ENCODE measurements at regions not wholly inside any gene's neighbourhood (a gene's known extent, or its start where the extent isn't known, plus 50 kb on each side); places are given as distances from the start of the nearest gene placed in this dataset.

DNA sequence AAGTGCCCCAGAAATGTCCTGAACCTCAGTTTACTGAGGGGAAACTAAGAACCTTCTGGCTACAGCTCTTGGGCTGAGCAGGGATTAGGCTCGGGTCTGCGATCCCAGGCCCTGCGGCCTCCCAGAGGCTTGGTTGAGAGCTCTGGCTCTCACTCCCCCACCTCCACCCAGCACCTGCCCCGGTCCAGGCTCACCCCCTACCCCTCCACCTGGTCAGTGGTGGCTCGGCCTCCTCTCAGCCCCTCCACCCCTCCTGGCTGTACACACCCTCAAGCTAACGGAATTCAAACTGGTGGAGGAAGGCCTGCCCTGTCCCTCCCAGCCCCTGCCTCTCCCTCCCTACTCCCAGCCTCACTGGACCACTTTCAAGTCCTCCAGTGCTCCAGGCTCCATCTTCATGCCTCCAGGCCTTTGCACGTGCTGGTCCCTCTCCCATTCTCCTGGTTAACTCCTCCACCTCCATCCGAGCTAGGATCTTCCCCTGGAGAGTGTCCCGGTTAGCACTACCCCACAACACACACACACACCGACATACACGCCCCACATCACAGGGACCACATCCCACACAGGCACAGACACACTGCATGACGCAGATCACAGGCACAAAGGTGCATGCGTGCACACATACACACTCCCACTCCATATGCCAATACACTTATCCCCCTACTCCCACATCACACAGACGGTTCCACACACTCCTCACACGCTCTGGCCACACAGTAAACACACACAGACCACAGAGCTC is 130.9 kb downstream of the C9orf50 start:
- peak; percentile 31 to 41 for DNase-seq (ENCODE audit: low read depth in 2 of 2)

DNA sequence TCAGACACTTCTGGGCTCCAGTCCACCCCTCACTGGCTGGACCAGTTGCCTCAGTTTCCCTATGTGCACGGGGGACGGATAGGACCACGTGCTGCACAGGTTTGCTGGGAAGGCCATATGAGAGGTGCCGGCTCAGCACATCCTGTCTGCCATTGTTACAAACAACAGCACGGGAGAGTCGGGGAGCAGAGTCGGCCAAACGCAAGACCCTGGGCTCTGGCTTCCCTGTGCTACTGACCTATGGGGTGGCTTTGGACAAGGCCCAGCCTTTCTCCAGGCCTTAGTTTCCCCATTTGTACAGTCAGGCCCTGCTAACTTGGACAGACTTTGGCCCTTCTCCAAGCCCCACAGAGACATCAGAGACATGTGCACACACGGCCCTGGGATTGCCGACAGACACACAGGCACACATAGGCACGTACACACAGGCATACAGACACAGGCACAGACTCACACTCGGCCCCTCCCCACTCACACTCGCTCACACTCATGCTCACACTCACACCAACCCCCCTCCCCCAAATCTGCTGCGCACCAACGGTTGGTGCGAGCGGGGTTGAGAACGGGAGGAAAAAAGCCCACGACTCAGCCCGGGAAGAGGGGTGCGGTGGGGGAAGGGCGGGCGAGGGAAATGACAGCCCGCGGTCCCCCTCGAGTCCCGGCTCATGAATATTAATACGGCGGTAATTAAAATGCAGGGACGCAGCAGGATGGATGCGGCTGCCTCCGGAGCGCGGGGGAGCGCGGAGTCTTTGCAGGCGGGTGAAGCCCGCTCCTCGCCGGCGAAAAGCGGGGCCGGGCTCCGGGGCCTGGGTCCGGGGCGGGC is 133.0 kb downstream of the C9orf50 start:
- peak; percentile 59 to 85 for DNase-seq (ENCODE audit: low read depth in 2 of 2)

DNA sequence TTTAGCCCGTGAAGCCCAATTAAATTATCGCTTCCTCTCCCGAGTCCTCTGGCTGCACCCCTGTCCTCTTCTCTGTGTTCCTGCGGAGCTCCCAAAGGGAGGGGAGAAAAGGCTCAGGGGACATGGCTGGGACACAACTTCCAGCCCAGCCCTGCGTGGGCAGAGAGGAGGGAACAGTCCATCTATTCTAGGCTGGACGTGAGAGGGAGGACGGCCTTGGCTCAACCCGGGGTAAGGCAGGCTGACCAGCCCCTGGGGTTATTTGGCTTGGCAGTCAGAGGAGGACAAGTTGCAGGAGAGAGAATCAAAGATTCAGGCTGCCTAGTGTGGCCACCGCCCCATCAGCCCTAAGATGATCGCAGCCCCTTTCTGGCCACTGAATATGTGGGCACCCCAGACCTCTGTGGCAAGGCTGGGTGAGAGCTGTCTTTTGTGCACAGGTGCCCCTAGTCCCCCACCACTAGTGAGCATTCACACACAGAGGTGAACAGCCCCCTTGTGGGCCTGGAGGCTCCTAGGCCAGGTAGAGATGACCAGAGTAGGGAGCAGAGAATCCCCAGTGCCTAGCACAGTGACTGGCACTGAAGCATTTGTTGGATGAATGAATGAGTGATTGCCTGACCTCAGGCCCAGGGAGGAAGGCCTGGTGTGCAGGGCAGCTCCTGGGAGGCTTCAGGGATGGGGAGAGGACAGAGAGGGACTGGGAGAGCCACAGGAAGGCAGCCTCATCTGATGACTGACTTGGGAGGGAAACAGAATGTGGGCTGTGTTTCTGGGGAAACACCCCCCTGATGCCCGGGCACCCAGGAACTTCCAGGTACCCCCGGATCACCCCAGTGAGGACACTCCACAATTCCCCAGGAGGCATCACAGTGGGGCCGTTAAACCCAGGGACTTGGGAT is 133.9 kb downstream of the C9orf50 start:
- no peak for DNase-seq (ENCODE audit: low read depth in 2 of 2)

DNA sequence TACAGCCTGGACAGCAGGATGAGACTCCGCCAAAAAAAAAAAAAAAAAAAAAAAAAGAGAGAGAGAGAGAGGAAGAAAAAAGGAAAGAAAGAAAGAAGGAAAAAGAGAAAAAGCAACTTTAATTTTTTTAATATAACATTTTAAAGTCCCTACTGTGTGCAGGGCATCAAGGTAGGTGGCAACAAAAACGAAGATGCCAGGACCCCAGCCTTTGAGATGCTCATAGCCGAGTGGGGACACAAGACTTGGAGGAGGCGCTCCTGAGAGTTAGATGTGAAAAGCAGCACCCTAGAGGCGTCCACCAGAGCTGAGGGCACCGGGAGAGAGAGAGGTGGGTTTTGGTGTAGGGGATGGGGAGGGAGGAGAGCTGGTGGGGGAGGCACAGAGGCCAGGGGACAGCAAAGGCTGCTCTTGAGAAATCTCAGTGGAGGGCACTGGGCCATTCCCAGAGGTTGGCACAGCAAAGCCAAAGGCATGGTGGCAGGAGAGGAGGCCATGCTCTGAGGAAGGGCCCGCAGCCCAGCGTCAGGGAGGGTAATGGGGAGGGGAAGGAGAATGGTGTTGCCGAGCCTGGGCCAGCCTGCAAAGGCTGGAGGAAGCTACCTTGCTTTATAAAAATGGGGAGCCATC is 135.6 kb downstream of the C9orf50 start:
- no peak for DNase-seq (ENCODE audit: low read depth in 2 of 2)

DNA sequence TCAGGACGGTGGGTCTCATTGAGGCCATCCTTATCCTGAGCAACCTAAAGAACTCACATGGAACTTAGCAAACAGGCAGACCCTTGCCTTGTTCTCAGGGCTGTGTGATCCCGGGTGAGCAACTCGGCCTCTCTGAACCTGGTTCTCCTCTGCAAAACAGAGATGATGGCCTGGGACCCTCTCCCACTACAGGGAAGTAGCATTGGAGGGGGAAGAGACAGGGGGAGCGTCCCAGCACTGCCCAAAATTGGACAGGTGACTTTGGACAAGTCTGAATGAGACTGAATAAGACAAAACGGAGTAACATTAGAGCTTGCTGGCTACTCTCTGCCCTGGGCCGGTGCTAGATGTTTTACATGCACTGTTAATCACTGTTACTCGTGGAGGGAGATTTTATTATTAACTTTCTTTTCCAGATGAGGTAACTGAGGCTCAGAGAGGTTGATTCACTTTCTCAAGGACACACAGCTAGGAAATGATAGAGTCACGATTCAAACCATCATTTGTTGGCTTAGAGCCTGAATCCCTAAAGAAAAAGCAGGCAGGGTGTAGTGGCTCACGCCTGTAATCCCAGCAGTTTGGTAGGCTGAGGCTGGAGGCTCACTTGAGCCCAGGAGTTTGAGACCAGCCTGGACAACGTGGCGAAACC is 136.4 kb downstream of the C9orf50 start:
- DNase-seq (ENCODE audit: low read depth in 2 of 2): no peak

DNA sequence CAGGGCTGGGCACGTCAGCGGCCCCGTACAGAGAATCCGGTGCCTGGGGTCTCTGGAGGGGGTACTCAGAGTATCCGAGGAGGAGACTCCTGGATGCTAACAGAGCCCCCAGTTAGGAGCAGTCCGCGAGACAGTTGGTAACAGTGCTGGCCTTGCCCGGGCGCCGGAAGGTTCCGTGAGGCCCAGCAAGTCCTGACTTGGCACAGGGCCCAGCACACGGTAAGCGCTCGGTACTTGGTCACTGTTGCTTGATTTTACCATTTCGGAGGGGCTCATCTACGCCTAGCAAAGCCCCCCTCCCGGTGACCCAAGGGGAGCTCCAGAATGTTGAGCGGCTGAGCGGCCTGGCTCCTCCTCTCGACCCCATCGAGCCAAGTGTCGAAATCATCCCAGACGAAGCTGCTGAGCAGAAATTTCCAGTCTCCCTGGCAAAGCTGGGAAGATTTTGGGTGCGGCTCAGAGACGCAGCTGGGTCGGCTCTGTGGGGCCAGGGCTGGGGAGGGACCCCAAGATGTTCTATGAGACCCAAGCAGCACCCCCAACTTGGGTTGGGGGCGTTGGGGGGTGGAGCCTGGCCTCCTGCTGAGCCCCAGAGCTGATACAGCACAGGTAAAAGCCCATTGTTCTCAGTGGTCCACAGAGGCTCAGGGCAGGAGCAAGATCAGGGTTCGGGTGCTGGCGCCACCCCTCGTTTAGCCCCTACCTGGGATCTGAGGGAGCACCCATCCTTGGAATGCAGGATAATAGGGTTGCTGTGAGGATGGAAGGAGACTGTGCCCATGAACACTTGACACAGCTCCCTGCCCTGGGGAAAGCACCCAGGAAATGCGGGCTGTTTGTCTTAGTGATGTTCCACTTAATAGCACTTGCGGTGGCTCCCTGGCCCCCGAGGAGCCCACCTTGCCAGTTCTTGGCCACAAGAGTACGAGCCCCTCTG is 137.2 kb downstream of the C9orf50 start:
- peak; percentile 61 to 81 for DNase-seq (ENCODE audit: low read depth in 2 of 2)

DNA sequence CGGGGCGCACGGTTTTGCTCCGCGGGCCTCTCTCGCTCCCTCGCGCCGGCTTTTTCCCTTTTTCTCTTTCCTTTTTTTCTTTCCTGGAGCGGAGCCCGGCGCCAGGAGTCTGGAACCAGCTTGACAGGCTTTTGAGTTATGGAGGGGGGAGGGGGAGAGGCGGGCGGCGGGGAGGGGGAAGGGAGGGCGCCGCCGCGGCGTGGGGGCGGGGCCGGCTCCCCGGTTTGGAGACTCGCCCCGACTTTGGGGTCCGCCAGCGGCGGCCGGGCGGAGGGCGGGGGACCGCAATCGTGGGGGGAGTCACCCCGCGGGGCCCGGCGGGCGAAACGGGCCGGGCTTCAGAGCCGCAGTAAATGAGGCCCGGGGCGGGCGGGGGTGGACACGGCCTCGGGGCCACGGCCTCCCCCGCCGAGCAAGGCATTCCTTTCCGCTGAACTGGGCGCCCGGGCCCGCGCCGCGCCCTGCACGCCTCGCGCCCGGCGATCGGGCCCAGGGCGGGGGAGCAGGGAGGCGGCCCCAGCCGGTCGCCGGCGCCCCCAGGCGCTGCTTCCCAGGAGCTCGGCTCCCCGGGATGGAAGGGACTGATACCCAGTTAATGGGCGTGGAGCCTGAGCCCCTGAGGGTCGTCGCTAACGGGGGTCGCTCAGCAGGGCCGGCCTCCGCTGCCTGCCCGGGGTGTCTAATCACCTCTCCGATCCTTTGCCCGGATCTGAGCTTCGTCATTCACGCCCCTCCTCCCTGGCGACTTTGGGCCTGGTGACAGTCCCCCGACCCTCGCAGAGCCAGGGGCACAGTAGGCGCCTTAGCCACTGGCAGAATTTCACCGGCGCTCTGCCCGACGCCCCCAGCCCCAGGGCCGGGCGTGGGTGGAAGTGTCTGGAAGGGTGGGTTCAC is 138.1 kb downstream of the C9orf50 start:
- DNase-seq (ENCODE audit: low read depth in 2 of 2): peak; percentile 72 to 92

DNA sequence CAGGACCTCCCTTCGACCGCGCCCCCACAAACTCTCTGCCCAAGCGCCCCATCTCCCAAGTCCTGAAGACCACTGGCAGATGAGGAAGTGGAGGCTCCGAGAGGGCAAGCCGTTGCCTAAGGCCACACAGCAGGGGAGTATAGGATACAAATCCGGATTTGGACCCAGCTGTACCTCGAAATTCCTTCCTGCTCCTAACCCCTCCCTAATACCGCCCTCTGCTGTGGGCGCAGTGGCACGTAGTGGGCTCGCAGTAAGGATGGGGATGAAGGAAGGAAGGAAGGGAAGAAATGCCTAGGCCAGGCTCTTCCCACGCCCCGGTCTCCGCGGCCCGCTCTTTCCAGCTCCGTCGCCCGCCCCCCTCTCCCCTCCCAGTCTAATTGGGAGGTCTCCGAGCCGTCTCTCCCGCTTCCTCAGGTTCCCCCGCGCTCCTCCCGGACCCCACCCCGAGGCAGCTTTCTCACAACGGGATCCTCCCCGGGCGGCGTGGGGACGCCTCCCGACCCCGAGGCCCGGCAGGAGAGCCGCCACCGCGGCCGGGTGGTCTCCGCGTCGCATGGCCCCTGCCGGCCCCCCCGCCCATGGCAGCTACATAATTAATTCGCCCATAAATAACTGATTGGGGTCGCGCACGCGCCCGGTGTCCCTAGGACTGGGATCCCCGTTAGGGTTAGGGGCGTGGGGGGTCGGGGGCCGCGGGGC is 138.9 kb downstream of the C9orf50 start:
- DNase-seq (ENCODE audit: low read depth in 2 of 2): peak; percentile 31 to 51

DNA sequence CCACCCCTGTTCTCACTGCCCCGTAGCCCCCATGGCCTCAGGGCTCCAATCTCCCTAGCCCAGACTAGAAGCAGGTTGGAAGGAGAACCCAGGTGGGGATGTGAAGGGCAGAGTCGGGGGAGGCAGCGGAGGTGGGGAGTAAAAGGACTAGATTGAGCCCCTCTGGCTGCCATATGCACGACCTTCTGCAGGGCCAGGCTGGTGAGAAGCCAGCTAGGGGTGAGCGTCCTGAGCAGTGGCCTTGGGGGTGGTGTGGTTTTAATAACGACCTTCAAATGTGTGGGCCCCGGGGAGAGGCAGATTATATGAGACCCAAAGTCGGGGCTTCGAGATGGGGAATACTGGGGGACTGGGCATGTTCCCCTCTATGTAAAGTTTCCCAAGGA is 139.5 kb downstream of the C9orf50 start:
- no peak for DNase-seq (ENCODE audit: low read depth in 2 of 2)

DNA sequence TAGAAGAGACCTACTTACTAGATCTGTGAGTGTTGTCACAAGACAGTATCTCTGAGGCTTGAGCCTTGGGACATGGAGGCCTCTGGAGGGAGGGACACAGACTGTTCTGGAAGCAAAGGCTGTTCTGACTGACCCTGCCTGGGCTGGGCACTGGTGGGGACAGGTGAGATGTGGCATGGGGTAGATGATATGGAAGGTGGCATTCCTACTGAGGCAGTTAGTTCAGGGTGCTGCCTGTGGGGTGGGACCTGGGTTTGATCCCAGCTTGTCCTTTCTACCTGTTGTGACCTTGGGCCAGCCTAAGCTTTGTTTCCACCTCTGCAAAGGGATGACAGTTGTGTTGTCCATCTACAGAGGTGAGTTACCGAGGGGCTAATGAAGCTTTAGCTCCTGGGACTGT is 140.2 kb downstream of the C9orf50 start:
- DNase-seq (ENCODE audit: low read depth in 2 of 2): no peak

DNA sequence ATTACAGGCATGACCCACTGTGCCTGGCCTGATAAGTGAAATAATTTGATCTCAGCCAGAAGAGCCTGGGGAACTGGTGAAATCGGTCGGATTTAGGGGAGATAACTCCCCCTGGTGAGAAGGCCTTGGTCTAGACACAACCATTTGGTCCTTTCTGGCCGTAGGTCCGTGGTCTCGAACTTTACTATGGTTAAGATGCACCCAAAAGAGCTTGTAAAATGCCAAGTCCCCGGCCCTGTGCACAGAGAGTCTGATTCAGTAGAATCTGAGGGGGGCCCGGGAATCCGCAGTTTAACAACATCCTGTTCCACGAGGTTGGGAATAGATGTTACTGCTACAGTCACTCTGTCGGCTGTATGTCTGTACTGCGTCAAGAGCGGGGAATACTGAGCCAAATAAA is 140.7 kb downstream of the C9orf50 start:
- DNase-seq (ENCODE audit: low read depth in 2 of 2): peak in 1 of 2 donors; percentile 65

DNA sequence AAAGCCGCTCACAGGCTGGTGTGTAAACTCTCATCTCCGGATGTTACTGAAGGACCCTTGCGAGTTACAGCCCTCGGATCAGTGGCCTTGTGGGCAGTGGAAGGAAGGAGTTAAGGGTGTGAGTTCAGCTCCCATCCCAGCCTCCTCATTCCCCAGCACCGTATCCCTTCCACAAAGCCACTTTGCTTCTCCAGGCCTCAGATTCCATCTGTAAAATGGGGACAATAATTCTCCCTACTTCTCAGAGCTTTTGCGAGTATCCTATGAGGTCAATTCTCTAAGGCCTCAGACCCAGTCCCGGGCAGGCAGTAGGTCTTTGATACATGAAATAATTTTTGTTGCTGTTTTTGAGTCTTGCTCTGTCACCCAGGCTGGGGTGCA is 141.3 kb downstream of the C9orf50 start:
- no peak for DNase-seq (ENCODE audit: low read depth in 2 of 2)

DNA sequence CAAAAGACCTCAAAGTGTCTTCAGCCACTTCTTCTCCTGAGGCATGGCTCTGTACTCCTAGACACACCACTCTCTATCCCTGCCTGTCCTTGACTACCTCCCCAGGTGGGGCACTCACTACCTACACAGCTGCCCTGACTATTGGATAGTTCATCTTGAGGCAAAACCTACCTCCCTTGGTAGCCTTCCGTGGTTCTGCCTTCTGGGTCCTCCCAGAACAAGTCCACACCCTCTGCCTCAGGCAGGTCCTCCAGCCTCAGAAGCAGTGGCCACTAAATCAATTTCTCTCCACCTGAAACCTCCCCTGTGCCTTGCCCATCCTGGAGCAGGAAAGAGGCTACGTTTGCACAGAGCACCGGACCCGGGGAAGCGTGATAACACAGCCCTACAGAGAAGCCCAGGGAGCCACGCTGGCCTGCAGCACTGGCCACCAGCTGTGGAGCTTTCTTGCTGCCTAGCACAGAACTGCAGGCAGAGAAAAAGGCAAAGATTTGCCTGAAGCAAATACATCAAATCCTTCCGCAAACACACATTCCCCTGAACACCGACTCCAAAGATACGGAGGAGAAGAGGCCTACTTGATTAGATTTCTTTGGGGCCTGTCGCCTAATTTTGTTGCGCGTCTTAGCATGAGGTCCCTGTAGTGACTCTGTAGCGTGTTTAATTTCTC is 141.8 kb downstream of the C9orf50 start:
- DNase-seq (ENCODE audit: low read depth in 2 of 2): no peak

DNA sequence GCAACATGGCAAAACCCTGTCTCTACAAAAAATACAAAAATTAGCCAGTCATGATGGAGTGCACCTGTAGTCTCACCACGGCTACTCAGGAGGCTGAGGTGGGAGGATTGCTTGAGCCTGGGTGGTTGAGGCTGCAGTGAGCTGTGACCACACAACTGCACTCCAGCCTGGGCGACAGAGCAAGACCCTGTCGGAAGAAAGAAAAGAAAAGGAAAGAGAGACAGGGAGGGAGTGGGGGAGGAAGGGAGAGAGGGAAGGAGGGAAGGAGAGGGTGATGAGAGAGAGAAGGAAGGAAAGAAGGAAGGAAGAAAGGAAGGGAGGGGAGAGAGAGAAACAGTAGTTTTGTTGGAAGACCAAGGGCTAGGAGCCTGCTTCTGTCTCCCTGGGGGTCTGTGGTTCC is 142.4 kb downstream of the C9orf50 start:
- DNase-seq (ENCODE audit: low read depth in 2 of 2): no peak

DNA sequence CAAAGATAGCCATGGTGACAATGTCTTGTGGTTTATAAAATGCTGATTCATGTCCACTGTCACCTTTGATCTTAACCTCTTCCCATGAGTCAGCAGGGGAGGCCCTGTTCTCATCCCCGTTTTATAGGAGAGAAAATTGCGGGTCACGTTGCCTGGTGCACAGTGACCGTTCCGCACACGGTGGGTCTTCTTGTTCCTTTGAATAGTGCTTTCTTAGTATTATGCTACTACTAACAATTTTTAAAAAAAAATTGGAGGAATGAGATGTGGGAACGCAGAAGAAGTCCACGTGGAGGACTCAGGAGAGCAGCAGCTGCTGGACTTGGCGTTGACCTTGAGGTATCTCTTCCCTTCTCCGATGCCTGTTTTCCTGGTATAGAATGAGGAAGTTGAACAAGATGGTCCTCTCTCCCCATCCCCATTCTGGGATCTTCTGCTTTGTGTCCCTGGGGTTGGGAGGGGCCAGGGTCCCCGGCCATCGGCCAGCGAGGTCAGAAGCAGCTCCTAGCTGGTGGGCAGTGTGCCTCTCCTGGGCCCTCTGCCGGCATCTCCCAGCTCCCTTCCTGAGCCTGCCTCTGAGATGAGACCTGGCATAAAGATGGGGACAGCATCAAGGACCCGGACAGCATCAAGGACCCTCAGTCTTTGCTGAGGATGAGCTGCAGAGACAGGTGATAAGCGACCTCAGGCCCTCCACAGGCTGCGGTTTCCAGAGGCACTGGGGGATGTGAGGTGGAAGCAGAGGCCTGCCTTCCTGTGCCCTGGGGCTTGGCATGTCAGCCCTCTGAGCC is 143.9 kb downstream of the C9orf50 start:
- DNase-seq (ENCODE audit: low read depth in 2 of 2): no peak

DNA sequence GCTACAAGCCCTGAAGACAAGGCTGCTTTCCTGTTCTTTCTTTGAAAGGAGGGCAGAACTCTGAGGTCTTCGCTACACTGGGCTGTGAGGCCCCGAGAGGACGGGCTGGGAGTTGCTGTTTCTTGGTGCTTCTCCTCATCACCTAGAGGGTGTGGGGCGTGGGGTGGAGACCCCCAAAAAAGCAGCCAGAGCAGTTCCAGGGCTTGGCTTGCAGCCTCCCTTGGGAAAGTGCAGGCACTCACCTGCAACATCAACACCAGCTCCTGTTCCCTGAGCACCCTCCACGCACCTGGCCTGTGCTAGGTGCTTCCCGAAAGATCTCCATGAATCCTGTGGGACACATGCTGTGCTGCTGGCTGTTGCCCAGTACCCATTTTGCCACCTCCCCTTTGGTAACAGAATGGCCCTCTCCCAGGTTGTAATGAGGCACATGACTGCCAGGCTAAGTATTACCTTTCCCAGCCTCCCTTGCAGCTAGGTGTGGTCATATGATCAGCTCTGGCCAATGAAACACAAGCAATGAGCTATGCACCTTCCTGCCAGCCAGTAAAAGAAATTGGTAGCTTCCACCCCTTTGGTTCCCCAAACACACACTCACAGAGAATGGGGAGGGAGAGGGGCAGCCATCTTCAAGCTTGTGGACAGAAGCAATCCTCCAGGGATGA is 146.0 kb downstream of the C9orf50 start:
- no peak for DNase-seq (ENCODE audit: low read depth in 2 of 2)

Measured in lung microvascular endothelial cell (primary cell).